Effector CD8-positive, alpha-beta T cell (primary cell): ENCODE measurements at regions not wholly inside any gene's neighbourhood (a gene's known extent, or its start where the extent isn't known, plus 50 kb on each side); places are given as distances from the start of the nearest gene placed in this dataset.
A peak's percentile ranks its signal among the peaks of the same experiment; 100 is the strongest.

Experiments
- DNase-seq: peaks from one replicate; lab custom pipeline; 2025; lab: John Stamatoyannopoulos, UW

GRCh38 chr15:46251903-46252302, 617.1 kb downstream of the SQOR start:
- no peak for DNase-seq

- DNase-seq: no peak
Measured at GRCh38 chr15:46258056-46258455, 623.2 kb downstream of the SQOR start.

DNA sequence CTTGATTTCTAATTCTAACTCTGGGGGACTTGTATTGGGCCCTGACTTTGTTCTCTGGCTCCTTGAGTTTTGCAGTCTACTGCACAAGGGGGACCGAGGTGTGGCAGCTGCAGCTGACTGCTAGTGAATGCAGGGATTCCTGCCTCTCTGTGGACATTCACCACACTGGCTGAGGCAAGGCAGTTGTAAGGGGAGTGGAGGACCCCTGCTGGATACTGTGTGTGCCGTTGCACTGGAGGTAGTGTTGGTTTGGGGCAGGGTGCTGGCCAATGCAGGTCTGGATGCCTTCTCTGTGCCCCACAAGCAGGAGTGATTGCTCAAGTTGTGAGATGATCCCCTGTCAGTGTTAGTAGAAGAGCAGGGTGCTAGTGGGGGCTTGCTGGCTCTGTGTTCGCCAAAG, 626.1 kb downstream of the SQOR start:
- DNase-seq: no peak

DNA sequence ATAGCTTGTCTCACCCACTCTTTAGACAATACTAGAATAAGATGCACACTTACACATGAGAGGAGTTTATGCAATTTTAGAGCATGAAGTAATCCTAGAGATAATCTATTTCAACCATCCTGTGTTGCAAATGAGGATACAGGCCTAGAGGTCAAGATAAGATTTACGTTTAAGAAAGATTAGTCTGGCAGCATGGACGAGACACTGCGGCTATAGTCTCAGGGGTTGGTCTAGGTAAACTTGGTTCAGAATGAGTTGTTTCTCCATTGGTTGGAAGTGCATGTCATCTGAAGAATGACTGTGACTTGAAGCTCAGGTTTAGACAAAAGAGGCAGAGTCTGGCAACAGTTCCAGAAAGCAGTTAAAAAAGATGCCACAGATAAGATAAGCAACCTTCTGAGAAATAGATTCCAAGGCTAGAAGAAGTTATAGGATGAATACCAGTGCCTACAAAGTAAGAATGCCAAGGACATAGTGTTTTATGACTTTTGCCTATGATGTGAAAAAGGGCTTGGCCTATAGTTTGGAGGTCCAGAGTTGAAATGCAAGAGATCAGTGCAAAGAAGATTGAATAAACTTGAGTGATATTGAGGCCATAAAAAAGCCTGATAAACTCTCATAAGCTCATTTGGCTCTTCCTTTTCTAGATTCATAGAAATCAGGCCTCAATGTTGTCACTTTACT, 631.0 kb downstream of the SQOR start:
- no peak for DNase-seq

DNA sequence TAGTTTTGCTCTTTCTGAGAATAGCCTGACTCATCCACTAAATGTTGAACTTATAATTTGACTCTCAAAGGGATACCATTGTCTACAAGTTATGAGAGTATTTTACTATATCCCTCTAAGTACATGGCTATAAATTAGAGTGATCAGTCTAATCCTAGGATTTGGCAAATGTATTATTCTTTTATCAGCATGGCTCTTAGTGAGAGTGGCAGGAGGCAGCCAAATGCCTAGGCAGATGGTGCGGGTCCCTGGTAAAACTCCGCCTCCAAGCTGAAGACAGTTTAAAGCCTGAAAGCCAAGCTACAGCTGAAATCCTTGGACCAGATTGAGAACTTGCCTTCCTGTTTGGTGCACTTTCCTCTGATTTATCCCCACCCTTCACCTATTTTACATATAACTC, 631.8 kb downstream of the SQOR start:
- DNase-seq: no peak

GRCh38 chr15:46270481-46271147, 635.8 kb downstream of the SQOR start:
- no peak for DNase-seq

DNA sequence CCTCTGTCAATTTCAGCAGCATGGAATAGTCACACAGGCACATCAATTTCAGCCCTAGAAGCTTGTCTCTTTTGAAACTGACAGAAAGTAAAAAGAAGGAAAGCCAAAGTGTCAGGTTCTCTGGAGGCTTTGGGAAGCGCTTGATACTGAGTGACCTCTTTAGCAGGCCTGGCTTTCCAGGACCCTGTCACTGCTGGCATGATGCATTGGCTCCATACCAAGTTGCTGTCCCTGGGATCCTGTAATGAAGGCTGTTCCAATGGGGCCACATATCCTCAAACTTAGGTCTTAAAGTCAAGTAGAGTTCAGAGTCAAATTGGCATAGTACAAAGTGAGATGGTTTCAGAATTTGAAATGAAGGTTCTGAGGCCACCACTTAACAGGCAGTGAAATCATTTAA, 640.9 kb downstream of the SQOR start:
- no peak for DNase-seq

- no peak for DNase-seq
Measured at GRCh38 chr15:46277451-46277850, 642.6 kb downstream of the SQOR start.

DNA sequence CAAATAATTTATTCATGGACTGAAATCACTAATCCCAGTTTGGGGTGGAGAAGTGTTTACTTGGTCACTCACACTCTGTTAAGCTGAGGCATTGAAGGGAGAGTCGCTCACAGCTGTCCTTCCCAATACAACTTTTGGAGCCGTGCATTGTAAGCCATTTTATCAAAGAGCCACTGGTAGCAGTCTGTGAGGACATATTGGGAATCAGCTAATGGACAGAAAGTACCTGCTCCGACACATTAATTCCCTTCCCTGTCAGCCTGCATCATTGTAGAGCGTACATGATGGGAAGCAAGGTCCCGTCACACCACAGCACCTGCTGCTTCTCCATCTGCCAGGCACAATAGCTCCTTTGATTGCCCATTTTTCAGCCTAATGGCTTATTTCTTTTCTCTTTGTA, 643.2 kb downstream of the SQOR start:
- DNase-seq: no peak

GRCh38 chr15:46278486-46279090, 643.8 kb downstream of the SQOR start:
- DNase-seq: no peak

DNA sequence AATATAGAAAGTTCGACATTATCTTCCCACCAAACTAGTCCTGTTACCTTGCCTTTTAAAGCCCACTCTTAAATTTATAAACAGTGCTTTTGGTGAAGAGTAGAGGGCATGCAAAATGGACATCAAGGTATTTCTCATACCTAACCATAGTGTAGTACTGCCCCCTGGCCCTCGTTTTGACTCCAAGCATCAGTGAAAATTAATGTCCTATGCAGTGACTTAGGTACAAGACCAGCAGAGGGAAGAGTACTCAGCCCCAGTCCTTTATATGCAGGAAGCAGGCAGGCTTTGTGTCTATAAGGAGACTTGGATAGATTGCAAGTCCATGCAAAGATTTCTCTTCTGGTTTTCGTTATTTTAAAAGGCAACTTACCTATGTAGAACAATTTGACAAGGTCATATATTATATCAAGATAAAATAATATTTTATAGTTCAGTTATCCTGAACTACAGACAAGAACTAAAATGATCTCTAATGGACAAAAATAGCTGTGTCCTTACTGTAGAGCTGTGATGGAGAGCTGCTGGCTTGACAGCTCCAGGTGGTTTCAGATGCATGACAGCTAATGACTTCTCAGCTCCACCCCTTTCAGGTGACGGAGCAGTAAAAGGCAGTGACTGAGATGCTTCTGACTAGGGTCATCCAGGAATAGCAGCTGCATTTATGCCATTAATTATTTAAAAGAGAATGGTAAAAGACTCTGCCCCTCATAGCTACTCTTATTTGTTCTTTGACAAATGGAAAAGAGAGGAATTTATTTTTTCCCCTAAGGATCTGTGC, 646.1 kb downstream of the SQOR start:
- no peak for DNase-seq

DNA sequence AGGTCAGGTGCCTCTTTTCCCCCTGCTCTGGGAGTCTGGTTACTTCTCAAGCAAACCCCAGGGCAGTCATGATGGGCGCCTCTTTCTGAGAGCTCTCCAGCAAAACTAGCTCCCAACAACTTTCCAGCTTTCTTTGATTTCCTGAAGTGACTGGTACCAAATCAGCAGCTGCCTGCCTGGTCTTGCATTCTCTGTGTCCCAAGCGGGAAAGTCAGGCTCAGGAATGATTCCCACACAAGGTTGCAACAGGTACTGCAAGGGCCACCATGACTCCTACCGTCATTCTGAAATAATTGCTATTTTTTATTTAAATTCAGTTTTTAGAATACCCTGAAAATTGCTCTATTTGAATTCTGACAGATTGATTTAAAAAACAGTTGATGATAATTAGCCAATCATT, 658.7 kb downstream of the SQOR start:
- DNase-seq: no peak

- DNase-seq: no peak
Measured at GRCh38 chr15:46296002-46296401, 661.2 kb downstream of the SQOR start.

GRCh38 chr15:46296797-46297196, 662.0 kb downstream of the SQOR start:
- DNase-seq: no peak

DNA sequence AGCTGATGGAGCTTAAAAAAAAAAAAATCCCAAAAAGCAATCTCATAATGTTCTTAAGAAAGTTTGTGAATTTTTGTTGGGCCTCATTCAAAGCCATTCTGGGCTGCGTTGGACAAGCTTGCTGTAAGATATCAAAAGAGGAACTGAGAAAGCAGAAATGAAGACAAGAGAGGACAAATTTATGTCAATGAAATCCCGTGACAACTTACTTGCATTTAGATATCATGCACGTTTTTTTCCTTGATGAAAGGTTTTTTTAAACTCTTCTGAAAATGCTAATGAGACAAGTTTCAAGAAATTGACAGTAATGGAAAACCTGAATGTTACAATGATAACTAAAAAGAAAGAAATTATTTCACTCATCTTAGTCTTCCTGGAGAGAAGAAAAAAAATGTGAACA, 662.9 kb downstream of the SQOR start:
- DNase-seq: no peak

DNA sequence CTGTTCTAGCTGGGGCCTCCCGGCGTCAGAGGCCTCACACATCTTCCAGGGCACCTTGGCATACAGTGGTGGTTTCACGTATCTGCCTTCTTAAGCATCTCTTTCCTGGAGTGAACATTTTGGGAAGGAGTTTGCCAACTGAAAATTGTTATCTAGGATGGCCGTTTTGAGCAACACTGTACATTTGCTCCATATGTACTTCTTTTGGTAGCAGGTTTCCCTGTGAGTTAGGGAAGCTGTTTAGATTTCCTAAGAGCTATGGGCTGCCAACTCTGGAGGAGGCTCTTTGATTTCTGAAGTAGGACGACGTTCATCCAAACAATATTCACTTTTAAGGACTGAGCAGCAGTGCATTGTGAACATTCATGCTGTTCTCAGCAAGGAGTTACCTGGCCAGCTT, 665.9 kb downstream of the SQOR start:
- DNase-seq: no peak

DNA sequence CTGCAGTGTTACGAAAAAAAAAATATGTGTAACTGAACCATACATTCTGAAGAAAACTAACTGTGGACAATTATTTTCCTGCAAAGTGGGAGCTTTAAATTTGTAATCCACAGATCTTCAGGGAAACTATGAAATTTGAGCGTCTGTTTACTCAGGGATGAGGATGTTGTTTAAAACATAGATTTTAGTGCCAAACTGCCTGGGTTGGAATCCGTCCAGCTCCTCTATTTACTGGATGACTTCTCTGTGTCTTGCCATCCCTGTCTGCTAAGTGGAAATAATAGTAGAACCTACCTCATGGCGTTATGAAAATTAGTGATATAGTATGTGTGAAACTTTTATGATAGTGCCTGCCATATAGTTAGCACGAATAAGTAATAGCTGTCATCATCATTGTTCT, 666.5 kb downstream of the SQOR start:
- DNase-seq: no peak

GRCh38 chr15:46301826-46302225, 667.0 kb downstream of the SQOR start:
- DNase-seq: no peak

GRCh38 chr15:46304321-46304720, 669.5 kb downstream of the SQOR start:
- DNase-seq: no peak

DNA sequence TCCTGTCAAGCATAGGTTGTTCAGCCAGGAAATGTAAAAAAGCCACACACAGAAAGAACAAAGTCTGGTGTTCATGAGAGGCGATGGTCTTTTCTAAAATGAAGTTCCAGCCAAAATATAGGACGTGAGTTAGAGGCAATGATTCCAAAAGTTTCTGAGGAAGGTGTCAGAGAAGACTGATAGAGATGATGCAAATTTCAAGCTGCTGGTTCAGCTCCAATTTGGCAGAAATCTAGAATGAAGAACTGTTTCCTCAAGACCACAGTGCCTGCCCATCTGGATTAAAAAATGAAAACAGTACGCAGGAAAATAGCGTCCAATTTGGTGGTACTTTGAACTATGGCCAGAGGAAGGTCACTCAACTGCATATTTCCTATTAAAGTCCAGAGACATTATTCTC, 672.9 kb downstream of the SQOR start:
- DNase-seq: no peak

- no peak for DNase-seq
Measured at GRCh38 chr15:46309914-46310313, 675.1 kb downstream of the SQOR start.

DNA sequence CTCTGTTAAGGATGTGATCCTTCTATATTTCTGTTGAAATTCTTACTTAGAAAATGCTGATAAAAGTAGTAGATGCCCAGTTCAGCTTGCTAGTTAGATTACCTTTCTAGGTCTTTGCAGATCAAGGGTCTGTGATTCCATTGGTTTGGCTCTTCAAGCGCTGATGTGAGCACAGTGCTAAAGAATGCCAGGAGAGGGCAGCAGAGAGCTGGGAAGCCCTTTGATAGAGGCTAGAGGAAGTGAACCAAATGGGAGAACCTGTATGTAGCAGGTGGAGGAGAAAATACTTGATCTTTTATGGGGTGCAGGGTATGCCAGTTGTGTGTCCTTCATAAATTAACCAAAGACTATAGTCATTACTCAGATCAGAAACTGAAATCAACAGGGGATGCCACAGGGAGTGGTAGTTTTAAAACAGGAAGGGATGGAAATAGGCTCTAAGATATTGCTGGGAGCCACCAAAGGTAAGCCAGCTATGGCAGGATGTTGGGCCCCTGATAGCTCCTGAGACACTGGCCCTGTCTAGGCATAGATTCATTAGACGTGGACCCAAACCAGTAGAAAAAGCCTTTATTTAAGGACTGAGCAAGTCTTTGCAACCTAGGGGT, 677.4 kb downstream of the SQOR start:
- peak; percentile 12 for DNase-seq
